Ammon's horn (tissue), 1 donor: ENCODE measurements at regions not wholly inside any gene's neighbourhood (a gene's known extent, or its start where the extent isn't known, plus 50 kb on each side); places are given as distances from the start of the nearest gene placed in this dataset.
A peak's percentile ranks its signal among the peaks of the same experiment; 100 is the strongest.

ENCODE experiments used
- DNase-seq: peaks from one replicate; pipeline ENCODE4 v3.0.0-alpha.2; 2016; ENCODE audit warnings: low spot score

DNA sequence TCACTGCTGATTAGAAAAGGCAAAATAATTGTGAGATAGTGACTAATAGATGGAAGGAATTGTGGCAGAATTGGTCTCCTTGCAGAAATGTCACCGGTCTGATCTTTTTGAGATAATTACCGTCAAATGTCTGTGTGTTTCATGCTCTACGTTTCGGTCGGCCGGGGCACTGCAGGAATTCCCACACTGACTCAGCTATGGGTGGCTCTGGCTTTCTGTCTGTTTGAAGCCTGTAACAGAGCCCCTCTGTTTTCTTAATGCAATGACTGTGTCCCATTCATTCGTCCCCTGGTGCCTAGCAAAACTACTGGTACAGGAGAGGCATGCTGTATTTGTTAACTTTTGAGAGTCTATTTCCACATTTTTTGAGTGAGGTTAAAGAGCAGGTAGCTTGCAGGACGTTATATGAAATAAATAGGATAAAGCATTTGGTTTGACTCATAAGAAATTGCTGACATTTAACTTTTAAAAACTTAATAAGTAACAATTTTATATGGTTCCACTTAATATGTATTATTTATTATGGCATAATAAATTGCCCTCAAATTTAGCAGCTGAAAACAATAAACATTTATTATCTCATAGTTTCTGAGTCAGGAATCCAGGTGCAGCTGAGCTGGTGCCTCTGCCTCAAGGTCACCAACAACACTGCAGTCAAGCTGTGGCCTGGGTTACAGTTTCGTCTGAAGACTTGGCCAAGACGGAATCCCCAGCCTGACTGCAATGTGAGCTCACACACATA lies 53.3 kb upstream of the CTBP2 start:
- peak; percentile 21 for DNase-seq

DNA sequence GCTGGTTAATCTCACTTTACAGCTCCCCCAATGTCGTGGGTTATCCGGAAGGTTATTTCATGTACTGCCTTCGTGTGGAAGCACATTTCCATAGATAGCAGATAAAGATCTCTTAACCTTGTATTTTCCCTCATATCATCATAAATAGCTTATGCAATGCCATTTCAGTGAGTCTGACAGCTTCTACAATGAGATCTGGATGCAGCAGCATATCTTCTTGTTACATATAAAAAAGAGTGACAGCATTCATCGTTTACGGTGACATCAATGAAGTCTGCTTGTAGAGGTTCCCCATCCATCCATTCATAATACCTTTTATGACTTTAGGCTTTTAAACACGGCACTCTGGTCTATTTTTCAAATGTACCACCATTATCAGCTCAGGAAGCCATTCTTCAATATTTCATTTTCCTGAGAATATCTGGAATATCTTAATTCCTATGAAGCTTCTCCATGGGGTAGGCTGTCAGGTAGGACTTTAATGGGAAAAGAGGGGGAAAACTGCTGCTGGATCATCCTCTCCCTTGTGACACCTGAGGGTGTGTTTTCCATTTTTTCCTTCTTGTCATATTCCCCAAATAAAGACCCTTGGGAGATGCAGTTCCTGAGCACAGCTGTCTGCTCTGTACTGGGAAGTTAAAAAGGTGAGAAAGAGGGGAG lies 51.9 kb upstream of the CTBP2 start:
- no peak for DNase-seq
